ENCODE measurements at regions not wholly inside any gene's neighbourhood (a gene's known extent, or its start where the extent isn't known, plus 50 kb on each side); places are given as distances from the start of the nearest gene placed in this dataset.

DNA sequence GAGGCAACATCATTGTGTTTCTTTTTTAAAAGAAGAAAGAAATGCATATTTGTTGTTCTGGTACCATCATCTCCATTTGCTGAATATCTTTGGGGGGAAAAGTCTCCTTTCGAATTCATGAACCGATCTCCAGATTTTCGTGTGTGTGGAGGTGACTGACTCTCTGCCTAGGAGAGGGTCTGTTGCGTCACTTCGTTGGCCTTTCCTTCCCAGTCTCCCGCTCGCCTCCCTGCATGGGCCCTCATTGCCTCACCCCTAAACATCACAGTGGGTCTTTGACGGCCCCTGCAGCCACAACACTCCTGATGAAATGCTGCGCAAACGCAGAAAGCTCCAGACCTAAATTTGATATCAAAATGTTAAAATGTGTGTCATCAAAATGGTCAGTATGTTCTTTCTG, 103.2 kb upstream of the RALGPS2 start:
- no peak for DNase-seq
- H3K9me3 ChIP-seq, result no peaks in the 10 kb centered on the region
- H3K4me1 ChIP-seq (ENCODE audit: insufficient read depth), result no peaks in the 10 kb centered on the region
- H3K27ac ChIP-seq, result no peak overlapping the region
- no peak overlapping the region for H3K4me3 ChIP-seq
- WGBS, 3 donors, result 93 to 98% (median 94%) methylated on average over 10 of the region's 10 CpGs
- H3K36me3 ChIP-seq, result no peaks in the 10 kb centered on the region
- H3K27me3 ChIP-seq, result no peaks in the 10 kb centered on the region
- TF ChIP-seq EP300 (IDR thresholded peaks at IDR 0.05), result no peak
- no peak for TF ChIP-seq POLR2A (IDR thresholded peaks at IDR 0.05)
- TF ChIP-seq, protein P1, sequence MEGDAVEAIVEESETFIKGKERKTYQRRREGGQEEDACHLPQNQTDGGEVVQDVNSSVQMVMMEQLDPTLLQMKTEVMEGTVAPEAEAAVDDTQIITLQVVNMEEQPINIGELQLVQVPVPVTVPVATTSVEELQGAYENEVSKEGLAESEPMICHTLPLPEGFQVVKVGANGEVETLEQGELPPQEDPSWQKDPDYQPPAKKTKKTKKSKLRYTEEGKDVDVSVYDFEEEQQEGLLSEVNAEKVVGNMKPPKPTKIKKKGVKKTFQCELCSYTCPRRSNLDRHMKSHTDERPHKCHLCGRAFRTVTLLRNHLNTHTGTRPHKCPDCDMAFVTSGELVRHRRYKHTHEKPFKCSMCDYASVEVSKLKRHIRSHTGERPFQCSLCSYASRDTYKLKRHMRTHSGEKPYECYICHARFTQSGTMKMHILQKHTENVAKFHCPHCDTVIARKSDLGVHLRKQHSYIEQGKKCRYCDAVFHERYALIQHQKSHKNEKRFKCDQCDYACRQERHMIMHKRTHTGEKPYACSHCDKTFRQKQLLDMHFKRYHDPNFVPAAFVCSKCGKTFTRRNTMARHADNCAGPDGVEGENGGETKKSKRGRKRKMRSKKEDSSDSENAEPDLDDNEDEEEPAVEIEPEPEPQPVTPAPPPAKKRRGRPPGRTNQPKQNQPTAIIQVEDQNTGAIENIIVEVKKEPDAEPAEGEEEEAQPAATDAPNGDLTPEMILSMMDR (IDR thresholded peaks at IDR 0.05), result no peak
- intact Hi-C loops (cut with DNase I), result loop anchor here in 1 of 4 donors (5.0 kb wide), 1 partner anchor 50 kb away; no protein-coding TSS in a partner anchor

DNA sequence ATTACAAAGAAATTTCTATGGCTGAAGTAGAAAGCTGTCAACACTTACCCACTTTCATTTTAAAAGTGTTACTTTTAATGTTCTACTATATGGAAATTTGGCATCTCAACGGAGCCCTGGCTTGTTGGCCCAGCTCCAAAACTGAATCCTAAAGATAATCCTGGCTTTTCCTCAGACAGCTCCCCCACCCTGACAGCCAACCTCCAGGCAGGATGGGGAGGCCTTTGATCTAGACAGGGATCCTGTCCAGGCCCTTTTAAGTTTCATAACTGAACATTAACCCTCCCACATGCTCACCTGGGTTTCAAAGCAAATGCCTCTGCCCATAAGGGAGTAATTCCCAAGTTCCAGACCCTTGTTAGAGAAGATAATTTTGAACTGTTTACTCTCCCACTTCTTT, 99.3 kb upstream of the RALGPS2 start:
- no peak overlapping the region for H3K4me3 ChIP-seq
- H3K9me3 ChIP-seq, result no peaks in the 10 kb centered on the region
- no peak overlapping the region for H3K27ac ChIP-seq
- WGBS, 3 donors, result 0 to 8% (median 5%) methylated on average over 1 of the region's 1 CpG
- no peaks in the 10 kb centered on the region for H3K27me3 ChIP-seq
- H3K36me3 ChIP-seq, result no peaks in the 10 kb centered on the region
- no peaks in the 10 kb centered on the region for H3K4me1 ChIP-seq (ENCODE audit: insufficient read depth)
- intact Hi-C loops (cut with DNase I), result no loop called here
- no peak for TF ChIP-seq POLR2A (IDR thresholded peaks at IDR 0.05)
- TF ChIP-seq, protein P1 (IDR thresholded peaks at IDR 0.05), result no peak
- TF ChIP-seq EP300 (IDR thresholded peaks at IDR 0.05), result no peak
- no peak for DNase-seq

DNA sequence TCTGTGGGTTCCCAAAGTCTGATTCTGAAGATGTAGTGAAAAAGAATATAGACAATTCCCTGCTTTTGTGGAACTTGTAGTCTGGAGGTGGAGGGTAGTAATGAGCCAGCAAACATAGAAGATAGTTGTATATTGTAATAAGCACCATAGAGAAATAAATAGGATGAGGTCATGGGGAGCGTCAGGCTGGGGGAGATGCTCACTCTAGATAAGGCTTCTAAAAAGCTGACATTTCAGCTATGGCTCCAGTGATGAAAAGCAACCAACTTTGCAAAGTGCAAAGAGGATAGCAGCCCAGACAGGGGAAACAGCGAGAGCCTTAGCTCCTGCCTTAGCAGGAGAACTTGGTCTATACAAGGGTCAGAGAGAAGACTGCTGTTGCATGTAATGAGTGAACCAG, 98.0 kb upstream of the RALGPS2 start:
- no peak overlapping the region for H3K4me3 ChIP-seq
- TF ChIP-seq, protein P1 (IDR thresholded peaks at IDR 0.05), result no peak
- TF ChIP-seq POLR2A (IDR thresholded peaks at IDR 0.05) (no peak), EP300 (IDR thresholded peaks at IDR 0.05) (no peak)
- no peaks in the 10 kb centered on the region for H3K4me1 ChIP-seq (ENCODE audit: insufficient read depth)
- no peak for DNase-seq
- no peaks in the 10 kb centered on the region for H3K27me3 ChIP-seq
- no peaks in the 10 kb centered on the region for H3K36me3 ChIP-seq
- intact Hi-C loops (cut with DNase I), result no loop called here
- 86 to 90% (median 88%) methylated on average over 2 of the region's 2 CpGs for WGBS, 3 donors
- H3K9me3 ChIP-seq, result no peaks in the 10 kb centered on the region
- no peak overlapping the region for H3K27ac ChIP-seq

DNA sequence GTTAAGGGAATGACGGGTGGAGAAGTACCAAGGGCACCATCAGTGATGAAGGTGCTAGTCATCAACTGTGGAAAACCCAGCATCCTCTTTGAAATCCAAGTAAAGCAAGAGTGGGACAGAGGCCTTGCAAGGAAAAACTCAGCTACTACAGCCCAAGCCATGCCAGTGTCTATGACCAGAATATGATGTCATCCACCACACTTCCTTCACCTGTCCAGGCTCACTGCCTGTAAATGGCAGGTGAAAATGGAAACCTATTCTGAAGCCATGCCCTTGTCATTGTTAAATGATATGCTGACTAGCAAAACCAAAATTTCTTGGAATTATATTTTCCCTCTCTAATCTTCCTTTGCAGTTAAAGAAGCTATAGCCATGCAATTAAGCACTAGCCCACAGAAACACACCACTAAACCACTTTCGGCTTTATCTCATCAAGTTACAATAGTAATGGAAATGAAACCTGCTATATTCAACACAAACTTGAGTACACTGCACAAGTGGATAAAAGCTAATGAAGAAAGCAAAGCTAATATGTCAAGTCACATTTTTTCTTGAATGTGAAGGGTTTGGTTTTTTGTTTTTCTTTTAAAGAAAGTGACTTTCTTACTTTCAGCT, 96.3 kb upstream of the RALGPS2 start:
- H3K4me3 ChIP-seq, result no peak overlapping the region
- no peak for DNase-seq
- H3K4me1 ChIP-seq (ENCODE audit: insufficient read depth), result no peaks in the 10 kb centered on the region
- TF ChIP-seq, protein P1 (IDR thresholded peaks at IDR 0.05), result no peak
- TF ChIP-seq EP300 (IDR thresholded peaks at IDR 0.05) (no peak), POLR2A (IDR thresholded peaks at IDR 0.05) (no peak)
- H3K27ac ChIP-seq, result no peak overlapping the region
- H3K9me3 ChIP-seq, result no peaks in the 10 kb centered on the region
- intact Hi-C loops (cut with DNase I), result no loop called here
- 81 to 93% (median 83%) methylated on average over 2 of the region's 2 CpGs for WGBS, 3 donors
- H3K36me3 ChIP-seq, result no peaks in the 10 kb centered on the region
- H3K27me3 ChIP-seq, result no peaks in the 10 kb centered on the region

Measured in ovary (tissue), 7 donors.